HG03097 (cell line): ENCODE measurements at regions not wholly inside any gene's neighbourhood (a gene's known extent, or its start where the extent isn't known, plus 50 kb on each side); places are given as distances from the start of the nearest gene placed in this dataset.

ENCODE experiments used
- ATAC-seq: cut with Tn5 transposase; IDR thresholded peaks from one replicate; pipeline ENCODE4 v1.9.1; 2021; ENCODE audit not compliant: unreplicated experiment, low FRiP score

DNA sequence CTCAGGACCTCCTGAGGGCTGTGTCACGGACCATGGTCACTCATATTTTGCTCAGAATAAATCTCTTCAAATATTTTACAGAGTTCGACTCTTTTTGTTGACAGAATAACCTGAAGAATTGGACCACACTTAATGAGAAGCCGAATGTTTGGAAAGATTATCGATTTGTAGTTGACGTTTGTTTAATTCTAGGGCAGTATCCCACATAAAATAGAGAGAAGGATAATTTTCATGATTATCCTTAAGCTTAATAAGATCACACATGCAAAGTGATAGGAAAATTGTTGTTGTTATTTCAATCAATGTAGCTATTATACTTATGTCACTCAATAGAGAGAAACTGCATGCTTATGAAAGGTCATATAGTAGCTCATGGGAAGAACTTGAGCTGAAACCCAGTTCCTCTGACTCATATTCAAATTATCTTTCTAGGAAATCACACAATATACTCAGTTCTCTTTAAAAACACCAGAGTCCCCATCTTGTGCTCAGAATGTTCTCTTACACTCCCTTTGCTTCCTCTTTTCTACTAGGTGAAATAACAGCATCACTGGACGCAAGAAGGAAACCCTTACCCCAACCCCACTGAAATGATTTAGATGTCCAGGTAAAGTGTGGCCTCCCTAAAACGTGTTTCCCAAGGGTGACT lies 982.1 kb downstream of the TSN start:
- ATAC-seq, result no peak

DNA sequence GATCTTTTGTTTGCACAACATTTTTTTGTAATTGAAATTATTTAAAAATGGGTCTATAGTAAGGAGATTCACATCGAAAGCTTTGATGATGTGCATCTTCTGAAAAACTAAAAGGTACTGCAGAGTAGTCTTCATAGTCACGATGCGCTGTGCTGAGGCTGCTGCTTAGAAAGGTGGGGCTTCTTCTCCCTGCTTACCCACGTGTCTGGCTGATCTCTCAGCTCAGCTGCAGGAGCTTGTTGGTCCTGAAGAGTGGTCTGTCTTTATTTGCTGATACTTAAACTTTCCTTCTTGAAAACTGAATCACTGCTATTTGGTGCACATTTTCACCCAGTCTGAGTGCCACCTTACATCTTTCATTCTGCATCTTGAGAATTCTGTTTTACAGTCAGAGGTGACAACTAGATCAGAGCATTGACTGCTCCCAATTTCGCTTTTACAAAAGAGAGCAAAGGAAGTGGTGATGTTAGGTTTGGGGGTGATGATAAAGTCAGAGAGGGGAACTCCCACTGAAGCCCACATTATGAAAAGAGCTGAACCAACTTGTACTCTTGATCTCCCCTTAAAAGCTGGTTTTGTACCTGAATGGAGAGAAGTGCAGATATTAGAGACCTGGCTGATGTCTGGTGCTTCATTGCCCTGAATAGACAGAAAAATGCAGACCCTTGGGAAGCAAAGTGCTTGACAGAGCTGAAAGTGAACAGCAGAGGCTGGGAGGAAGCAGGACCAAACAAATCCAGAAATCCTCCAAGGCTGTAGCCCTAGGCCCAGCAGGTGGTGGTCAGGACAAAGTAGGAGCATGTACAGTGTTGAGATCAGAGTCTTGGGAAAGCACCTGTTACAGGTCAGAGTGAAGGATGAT lies 984.5 kb downstream of the TSN start:
- ATAC-seq, result no peak

DNA sequence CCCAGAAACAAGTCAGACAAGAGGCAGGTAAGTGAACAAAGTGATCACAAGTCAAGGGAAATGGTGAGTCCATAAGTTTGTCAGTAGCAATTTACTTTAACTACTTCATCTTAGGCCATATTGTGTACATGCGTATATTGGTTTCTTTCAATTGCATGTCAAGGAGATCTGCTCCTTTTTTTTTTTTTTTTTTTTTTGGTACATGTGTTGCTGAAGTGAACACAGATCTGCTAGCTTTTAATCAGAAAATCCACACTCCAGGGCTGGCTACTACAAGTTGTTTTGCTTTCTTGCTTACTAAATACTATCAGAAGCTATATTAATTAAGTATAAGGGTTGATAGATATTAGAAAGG lies 985.1 kb downstream of the TSN start:
- ATAC-seq, result no peak

DNA sequence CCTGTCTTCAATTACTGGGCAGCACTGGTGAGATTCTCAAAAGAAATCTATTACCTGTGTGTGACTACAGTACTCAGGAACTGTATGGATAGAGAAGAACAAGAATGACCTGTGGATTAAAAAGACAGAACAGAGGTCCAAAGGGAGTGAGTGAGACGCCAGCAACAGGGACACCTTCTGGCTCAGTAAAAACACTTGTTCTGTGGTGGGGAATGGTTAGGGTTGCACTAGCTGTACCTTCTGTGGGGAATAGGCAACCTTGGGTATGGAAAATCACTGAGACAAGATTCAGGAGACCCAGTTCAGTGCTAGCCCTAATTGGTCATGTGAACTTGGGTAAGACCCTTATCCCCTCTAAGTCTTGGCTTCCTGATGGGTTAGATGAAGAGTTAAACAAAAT lies 986.0 kb downstream of the TSN start:
- no peak for ATAC-seq

DNA sequence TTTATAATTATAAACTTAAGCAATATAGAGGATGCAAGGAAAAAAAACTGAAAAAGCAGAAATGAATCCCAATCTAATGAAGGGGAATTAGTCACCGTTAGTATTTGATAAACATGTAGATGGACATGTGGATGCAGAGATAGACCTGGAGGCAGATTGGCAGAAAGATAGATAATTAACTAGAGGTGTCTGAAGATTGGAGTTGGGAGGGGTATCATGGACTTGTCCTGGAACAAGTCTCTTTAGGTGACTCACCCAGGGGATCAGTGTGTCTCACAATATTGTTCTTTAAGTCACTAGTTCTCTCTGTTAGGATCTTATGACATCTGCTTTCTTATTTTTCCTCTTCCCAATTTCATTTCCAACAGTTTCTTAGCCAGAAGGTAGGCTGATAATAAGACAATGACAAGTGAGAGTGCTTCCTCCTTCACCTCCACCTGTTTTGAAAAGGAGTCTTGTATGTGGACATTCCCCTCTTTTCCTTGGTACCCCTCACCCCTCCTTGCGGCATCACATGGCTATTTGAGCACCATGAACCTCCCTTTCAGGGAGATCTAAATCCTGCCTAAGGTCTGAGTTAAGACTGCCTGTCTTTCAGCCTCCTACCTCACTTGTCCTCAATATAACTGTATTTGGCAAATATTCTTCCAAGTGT lies 987.7 kb downstream of the TSN start:
- ATAC-seq, result no peak

DNA sequence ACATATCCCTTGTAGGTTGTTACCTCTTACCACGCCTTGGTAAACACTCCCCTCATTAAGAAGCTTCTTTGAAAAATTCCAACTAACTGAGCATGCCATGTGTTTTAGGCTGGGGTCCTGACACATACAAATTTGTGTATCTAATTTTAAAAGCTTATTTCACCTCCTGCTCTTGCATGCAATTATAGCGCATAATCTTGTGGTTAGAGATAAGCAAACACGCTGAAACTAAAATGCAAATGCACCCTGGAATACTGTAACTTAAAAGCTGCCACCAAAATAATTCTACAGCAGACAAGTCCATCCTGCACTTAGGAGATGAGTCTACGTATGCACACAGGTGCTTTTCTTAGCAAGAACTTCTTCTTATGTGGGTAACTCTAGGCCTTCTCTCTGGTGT lies 990.2 kb downstream of the TSN start:
- ATAC-seq, result no peak

DNA sequence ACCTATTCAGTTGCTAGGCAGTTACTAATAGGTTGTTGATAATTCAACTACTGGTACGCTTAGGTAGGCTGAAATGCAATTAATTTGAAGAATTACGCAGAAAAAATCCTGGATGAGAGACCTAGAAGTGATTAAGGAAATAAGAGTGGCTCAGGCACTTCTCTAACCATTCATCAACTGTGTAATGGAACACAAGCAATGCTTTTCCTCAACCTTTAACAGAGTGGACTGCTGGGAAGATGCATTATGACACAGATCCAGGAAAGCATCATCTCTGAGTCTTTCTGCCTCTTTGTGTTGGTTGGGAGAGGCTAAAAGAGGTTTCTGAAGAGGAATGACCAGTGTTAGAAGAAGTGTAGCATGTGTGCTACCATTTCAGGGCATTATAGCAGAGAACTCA lies 992.2 kb downstream of the TSN start:
- ATAC-seq, result no peak

DNA sequence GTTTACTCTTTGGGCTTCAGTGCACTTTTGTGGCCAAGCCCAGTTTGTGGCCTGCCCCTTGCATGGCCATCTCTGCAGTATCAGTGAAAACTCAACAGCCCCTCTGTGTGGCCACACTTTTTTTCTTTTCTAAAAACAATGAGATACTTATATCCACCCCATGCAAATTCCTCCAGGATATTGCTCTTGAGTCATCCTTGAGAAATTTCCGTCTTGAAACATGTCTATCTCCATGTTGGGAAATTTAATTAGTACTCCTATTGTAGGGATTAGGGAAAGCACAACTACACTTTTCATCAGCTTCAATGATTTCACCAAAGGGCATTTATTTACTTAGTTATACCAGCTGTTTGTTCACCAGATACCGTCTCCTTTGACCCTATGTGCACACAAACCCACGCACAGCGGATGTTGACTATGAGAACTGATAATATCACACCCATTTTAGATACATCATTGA lies 993.1 kb downstream of the TSN start:
- ATAC-seq, result no peak

DNA sequence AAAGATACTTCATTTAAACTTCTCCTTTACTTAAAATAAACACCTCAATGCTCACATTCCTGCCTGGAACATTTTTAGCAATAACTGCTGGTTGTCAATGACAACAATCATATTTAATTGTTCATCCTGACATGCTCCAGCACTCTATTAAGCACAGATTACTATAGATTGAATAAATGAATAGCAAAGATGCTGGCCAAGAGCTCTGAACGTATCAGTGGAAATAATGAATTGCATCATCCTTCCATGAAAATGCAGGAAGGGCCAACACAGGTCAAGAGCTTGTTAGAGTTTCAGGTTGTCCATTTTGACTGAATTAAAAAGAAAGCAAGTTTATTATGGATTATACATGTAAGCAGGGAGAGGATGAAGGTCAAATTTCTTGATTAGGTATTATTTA lies 994.0 kb downstream of the TSN start:
- ATAC-seq, result no peak

DNA sequence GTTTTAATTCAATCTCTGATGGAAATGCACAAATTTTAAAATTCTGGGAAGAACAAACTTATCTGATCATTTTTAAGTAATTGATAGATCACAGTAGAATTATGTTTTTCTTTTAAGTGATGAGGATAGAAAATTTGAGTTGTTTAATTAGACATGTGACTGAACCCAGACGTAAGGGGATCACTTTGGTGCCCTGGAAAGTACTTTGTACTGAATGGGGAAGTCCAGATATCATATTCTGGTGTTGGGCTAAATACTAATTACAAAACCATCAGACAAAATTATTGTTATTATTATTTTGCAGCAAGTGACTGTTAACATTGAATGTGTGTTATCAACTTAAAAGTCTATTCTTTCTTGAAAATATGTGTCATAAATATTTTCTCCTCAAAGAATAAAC lies 994.6 kb downstream of the TSN start:
- no peak for ATAC-seq

DNA sequence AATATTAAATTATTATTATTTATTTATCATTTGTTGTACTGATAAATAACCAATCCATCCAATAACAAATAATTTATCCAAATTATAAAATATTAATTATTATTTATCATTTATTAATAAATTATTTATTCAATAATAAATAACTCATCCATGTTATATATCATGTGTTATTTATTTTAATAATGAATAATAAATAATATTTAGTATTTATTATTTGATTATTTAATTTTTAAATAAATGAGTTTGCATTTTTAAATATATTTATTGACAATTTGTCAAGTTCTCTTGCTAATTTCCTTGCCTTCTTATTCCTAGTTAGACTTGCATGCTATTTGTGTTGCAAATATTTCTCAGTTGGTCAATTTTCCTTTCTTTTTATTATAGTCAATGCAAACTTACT lies 995.4 kb downstream of the TSN start:
- ATAC-seq, result no peak

DNA sequence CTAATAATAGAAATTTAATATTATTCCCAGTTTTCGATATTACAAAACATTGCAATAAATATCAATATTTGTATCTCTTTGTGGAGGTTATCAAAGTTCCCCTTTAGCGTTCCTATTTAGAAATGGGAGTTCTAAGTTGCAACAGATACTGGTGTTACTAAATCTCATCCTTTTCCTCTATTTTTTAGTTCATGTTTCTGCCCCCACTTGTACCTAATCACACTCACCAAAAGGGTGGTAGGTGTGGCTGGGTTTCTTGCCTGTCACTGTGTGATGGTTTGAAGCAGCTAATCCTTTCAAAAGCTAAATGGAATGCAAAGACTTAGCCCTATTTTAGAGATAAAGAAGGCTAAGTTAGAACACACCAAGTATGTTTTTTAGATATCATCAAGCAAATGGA lies 997.9 kb downstream of the TSN start:
- no peak for ATAC-seq

DNA sequence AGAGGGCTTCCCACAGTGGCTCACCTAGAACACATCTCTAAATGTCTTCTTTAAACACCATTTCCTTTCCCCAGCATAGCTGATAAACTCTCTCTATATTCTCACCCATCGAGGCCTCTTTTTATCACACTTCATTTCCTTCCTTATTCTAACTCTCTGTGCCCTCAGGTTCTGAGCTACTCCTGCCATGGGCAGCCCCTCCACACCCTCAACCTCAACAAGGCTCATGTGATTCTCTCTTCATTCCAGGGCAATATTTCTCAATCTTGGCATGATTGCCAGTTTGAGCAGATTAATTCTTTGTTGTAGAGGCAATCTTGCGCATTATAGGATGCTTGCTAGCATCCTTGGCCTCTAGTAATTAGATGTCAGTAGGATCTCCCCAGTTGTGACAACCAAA lies 999.1 kb downstream of the TSN start:
- no peak for ATAC-seq

DNA sequence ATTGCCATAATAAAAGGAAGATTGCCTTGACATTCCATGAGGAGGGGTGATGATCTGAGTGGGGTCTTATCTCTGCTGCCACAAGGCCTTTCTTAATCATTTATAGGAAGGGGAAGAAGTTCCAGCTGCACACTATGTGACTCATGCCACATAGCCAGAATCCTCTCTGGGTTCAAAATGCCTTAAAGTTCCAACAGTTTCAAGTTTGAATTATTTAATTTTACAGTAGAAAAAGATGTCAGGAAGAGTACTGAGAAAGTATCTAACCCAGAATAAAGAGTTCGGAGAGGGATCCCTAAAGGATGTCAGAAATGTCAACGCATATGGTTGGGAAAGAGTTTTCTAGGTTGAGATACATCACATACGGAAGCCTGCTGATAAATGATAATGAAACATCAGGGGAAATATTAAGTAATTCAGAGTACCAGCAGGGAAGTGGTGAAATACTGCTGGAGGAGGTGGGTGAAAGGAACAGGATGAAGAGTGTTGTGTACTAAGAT lies 999.9 kb downstream of the TSN start:
- ATAC-seq, result no peak

DNA sequence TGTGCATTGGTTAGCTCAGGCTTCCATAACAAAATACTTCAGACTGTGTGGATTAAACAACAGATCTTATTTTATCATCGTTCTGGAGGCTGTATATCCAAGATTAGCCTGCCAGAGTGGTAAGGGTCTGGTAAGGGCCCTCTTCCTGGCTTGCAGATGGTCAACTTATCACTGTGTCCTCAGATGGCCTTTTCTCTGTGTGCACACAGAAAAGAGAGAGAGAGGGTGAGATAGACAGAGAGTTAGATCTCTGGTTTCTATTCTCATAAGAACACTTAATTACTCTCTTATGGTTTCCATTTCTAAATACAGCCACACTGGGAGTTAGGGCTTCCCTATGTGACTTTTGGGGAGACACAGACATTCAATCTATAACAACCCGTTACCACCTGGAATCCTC lies 1003.5 kb downstream of the TSN start:
- ATAC-seq, result no peak

DNA sequence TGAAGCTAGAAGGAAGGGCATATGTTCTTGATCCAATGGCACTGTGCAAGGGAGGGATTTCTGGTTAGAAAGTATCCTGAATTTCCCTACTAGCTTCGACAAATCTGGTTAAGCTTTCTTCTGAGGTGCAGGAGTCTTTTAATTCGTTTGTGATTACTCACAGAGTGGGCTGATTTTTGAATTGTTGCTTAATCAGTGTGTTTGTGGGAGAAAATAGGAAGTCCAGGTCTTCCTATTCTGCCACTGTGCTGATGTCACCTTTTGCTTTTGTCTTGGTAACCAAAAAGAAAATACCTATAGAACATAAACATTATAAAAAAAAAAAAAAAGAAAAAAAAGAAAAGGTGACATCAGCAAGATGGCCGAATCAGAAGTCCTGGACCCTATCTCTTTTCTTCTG lies 1008.6 kb downstream of the TSN start:
- ATAC-seq, result no peak

DNA sequence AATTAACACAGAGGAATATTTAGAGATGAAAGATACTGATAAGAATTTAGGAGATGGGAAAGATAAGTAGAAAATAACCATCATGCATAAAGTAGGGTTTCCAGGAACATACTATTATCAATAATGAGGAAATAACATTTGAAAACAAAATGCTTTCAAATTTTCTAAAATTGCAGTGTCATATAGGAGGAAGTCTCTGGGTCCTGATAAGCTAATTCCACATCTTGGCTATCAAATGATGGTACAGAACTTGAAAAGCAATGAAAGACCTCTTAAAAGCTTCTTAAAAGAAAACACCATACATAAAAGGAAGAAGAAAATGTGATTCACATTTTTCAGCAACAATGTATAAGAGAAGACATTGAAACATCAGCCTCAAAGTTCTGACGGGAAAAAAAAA lies 1024.8 kb downstream of the TSN start:
- ATAC-seq, result no peak

DNA sequence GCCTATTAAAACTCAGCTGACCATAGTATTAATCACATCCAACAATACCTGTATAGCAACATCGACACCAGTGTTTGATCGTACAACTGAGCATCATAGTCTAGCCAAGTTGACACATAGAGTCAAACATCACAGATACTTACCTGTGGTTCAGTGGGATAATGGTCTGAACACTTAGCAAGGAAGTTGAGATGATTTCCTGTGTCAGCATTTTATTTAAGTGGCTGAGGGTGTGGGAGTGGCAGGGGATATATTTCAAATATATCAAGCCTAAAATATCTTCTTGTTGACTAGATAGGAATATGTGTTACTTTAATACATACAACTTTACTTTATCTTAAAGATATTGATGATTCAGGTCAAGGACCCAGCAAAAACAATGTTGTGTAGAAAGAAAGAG lies 1038.6 kb downstream of the TSN start:
- no peak for ATAC-seq

DNA sequence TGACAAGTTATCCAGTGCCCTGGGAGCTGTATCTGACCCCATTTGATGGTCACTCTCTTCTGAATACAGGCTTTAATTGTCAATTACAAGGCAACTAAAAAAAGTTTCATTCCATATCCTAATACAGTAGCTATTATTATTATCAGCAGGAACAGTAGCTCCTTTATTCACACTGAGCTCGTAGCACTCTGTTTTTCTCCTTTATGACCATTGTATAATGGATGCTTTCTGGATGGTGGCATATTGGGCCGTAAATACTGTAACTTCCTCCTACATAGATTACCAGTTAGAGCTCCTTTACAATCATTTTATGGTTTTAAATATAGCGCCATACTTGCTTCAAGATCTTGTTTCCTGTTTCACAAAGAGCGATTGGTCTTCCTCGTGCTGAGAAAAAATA lies 1040.3 kb downstream of the TSN start:
- ATAC-seq, result no peak

DNA sequence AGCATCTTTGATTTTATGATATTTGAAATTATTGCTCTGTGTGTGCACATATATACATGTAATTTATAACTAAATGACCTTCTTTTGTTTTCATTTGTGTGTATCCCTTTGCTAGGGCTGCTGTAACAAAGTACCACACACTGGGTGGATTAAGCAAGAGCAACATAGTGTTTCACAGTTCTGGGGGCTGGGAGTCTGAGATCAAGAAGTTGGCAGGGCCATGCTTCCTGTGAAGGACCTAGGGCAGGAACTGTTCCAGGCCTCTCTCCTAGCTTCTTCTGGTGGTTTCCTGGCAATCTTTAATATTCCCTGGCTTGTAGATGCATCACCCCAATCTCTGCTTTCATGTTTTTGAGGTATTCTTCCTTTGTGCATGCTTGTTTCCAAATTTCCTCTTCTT lies 1043.9 kb downstream of the TSN start:
- ATAC-seq, result no peak

DNA sequence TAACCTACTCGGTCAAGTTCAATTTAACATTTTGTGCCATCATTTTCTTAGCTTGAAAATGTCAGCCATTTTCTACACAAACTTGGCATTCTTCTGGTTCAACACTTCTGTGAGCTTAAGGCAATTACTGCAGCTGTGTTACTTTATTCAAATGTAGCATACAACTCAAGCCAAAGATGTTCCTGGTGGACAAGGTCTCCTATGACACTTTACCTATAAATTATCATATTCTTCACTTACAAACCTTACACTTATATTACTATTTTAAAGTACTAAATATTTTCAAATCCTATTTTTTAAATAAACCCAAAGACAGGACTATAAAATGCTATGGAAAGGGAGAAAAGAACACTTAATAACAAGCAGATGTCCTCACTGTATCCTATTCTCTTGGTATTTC lies 1045.3 kb downstream of the TSN start:
- ATAC-seq, result no peak

DNA sequence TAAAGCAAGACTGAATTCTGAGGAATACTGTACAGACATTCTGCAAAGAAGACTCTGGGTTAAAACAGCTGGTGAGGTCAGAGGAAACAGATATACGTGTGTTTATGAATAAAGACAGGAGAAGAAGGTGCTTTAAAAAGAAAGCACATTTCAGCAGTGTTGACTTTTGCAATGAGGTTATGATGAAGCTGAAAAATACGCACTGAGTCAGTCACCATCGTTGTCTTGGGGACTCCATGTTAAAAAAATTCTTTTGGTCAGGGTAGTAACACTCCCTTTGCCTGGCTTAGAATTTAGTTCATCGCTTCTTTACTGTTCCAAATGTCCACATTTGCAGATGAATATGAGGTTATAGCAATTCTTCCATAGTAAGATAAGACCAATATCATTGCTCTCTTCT lies 1049.0 kb downstream of the TSN start:
- no peak for ATAC-seq
